HG03469 (cell line): ENCODE measurements at regions not wholly inside any gene's neighbourhood (a gene's known extent, or its start where the extent isn't known, plus 50 kb on each side); places are given as distances from the start of the nearest gene placed in this dataset.
"Not testable (repeated sequence)": the region's sequence is repeated elsewhere in the genome, so short reads cannot be mapped to it uniquely, and the experiment has no call there.

Experiments
- ATAC-seq: cut with Tn5 transposase; IDR thresholded peaks from one replicate; pipeline ENCODE4 v1.9.1; 2021; ENCODE audit warnings: mild to moderate bottlenecking, moderate library complexity, moderate number of reproducible peaks; ENCODE audit not compliant: unreplicated experiment

- ATAC-seq = no peak
These were observed 94.6 kb upstream of the MAN1A1 start for GRCh38 chr6:119443993-119444641.

- no peak for ATAC-seq
These were observed 93.2 kb upstream of the MAN1A1 start for GRCh38 chr6:119442776-119443184.

GRCh38 chr6:119440953-119441352 is 91.4 kb upstream of the MAN1A1 start:
- no peak for ATAC-seq

GRCh38 chr6:119436583-119436982 is 87.0 kb upstream of the MAN1A1 start:
- ATAC-seq = no peak

GRCh38 chr6:119431799-119432198 is 82.2 kb upstream of the MAN1A1 start:
- no peak for ATAC-seq

- no peak for ATAC-seq
These were observed 81.2 kb upstream of the MAN1A1 start for GRCh38 chr6:119430805-119431204.

- ATAC-seq = no peak
These were observed 79.1 kb upstream of the MAN1A1 start for GRCh38 chr6:119428633-119429032.

GRCh38 chr6:119426619-119427018 is 77.1 kb upstream of the MAN1A1 start:
- no peak for ATAC-seq

- no peak for ATAC-seq
These were observed 74.4 kb upstream of the MAN1A1 start for GRCh38 chr6:119423996-119424395.

- not testable (repeated sequence) for ATAC-seq
These were observed 68.5 kb upstream of the MAN1A1 start for GRCh38 chr6:119418084-119418483.

GRCh38 chr6:119407156-119407555 is 57.6 kb upstream of the MAN1A1 start:
- no peak for ATAC-seq

GRCh38 chr6:119405114-119405513 is 55.6 kb upstream of the MAN1A1 start:
- not testable (repeated sequence) for ATAC-seq
